IMR-90 (cell line): ENCODE measurements at regions not wholly inside any gene's neighbourhood (a gene's known extent, or its start where the extent isn't known, plus 50 kb on each side); places are given as distances from the start of the nearest gene placed in this dataset.

Experiments
- BHLHE40 ChIP-seq: fragments of 150-350 bp; IDR thresholded peaks from 2 replicates; pipeline ENCODE4 v1.6.1; 2016; ENCODE audit warnings: mild to moderate bottlenecking, low read depth, low read length
- CEBPB ChIP-seq: IDR thresholded peaks from 2 replicates; pipeline ENCODE4 v1.6.1; 2012; ENCODE audit warnings: low read depth, low read length, improper control_type of control experiment
- CHD1 ChIP-seq: IDR thresholded peaks from 2 replicates; pipeline ENCODE4 v1.6.1; 2012; ENCODE audit warnings: low read depth, low read length, improper control_type of control experiment
- CTCF ChIP-seq: conservative IDR thresholded peaks from 2 replicates; pipeline ENCODE4 v1.5.1; 2012; ENCODE audit warnings: mild to moderate bottlenecking, low read depth, low read length, improper control_type of control experiment
- ELK1 ChIP-seq: fragments of 150-350 bp; IDR thresholded peaks from 2 replicates; pipeline ENCODE4 v1.6.1; 2016; ENCODE audit warnings: low read depth, mild to moderate bottlenecking, low read length, moderate library complexity, borderline replicate concordance
- FOS ChIP-seq: fragments of 150-350 bp; IDR thresholded peaks from 2 replicates; pipeline ENCODE4 v1.6.1; 2016; ENCODE audit warnings: low read depth, low read length
- MAZ ChIP-seq: IDR thresholded peaks from 2 replicates; pipeline ENCODE4 v1.6.1; 2012; ENCODE audit warnings: low read depth, mild to moderate bottlenecking, low read length, improper control_type of control experiment, moderate library complexity, borderline replicate concordance
- MXI1 ChIP-seq: IDR thresholded peaks from 2 replicates; pipeline ENCODE4 v1.6.1; 2012; ENCODE audit warnings: low read depth, mild to moderate bottlenecking, low read length, moderate library complexity, borderline replicate concordance
- POLR2A ChIP-seq: IDR thresholded peaks from 2 replicates; pipeline ENCODE4 v1.6.1; 2012; ENCODE audit warnings: mild to moderate bottlenecking, low read depth, low read length
- RAD21 ChIP-seq: IDR thresholded peaks from 2 replicates; pipeline ENCODE4 v1.6.1; 2012; ENCODE audit warnings: low read length, improper control_type of control experiment
- RCOR1 ChIP-seq: IDR thresholded peaks from 2 replicates; pipeline ENCODE4 v1.6.1; 2012; ENCODE audit warnings: mild to moderate bottlenecking, low read length, improper control_type of control experiment; ENCODE audit not compliant: insufficient replicate concordance
- RFX5 ChIP-seq: IDR thresholded peaks from 2 replicates; pipeline ENCODE4 v1.8.0; 2012; ENCODE audit warnings: low read depth, mild to moderate bottlenecking, low read length, moderate library complexity
- SMC3 ChIP-seq: fragments of 150-350 bp; IDR thresholded peaks from 2 replicates; pipeline ENCODE4 v1.6.1; 2016; ENCODE audit warnings: low read depth, mild to moderate bottlenecking, antibody characterized with exemption, low read length, moderate library complexity
- USF2 ChIP-seq: fragments of 150-350 bp; IDR thresholded peaks from 2 replicates; pipeline ENCODE4 v1.6.1; 2017; ENCODE audit warnings: mild to moderate bottlenecking, antibody characterized with exemption, low read length, low read depth

- TF ChIP-seq SMC3: no peak
- TF ChIP-seq MXI1: no peak
- TF ChIP-seq CTCF: no peak
- no peak for TF ChIP-seq MAZ
- TF ChIP-seq RAD21: no peak
- no peak for TF ChIP-seq BHLHE40
- TF ChIP-seq POLR2A: no peak
- no peak for TF ChIP-seq FOS
- no peak for TF ChIP-seq USF2
- no peak for TF ChIP-seq RCOR1
- TF ChIP-seq CEBPB: no peak
- no peak for TF ChIP-seq CHD1
- TF ChIP-seq RFX5: no peak
- no peak for TF ChIP-seq ELK1
Measured at GRCh38 chr1:229221106-229222019, 49.5 kb upstream of the RAB4A start.
